Aorta (tissue), 5 donors: ENCODE measurements at regions not wholly inside any gene's neighbourhood (a gene's known extent, or its start where the extent isn't known, plus 50 kb on each side); places are given as distances from the start of the nearest gene placed in this dataset.

Source experiments
- ATAC-seq: fragments of 200-7000 bp; cut with Tn5 transposase; one replicate; pipeline ENCODE4 v1.9.1; 2022; ENCODE audit warnings: moderate library complexity; ENCODE audit not compliant: low FRiP score
- DNase-seq, 2 donors: peaks; one replicate each; pipeline ENCODE4 v3.0.0-alpha.2; 2020
- H3K27ac ChIP-seq, 2 donors: one replicate each; pipeline ENCODE4 v1.5.1; 2013; ENCODE audit warnings: low read length in 2 of 2, mild to moderate bottlenecking in 2 of 2, moderate library complexity in 2 of 2, control low read depth in 1 of 2, inconsistent platforms in 1 of 2, low read depth in 1 of 2
- H3K27me3 ChIP-seq, 2 donors: one replicate each; pipeline ENCODE4 v1.6.1; 2013; ENCODE audit warnings: control low read depth in 1 of 2, low read length in 1 of 2, mild to moderate bottlenecking in 1 of 2, moderate library complexity in 1 of 2; ENCODE audit not compliant: insufficient read depth in 2 of 2, control insufficient read depth in 1 of 2
- H3K36me3 ChIP-seq, 2 donors: one replicate each; pipeline ENCODE4 v1.6.1; 2013; ENCODE audit warnings: control low read depth in 1 of 2, low read length in 1 of 2, mild to moderate bottlenecking in 1 of 2; ENCODE audit not compliant: insufficient read depth in 2 of 2, control insufficient read depth in 1 of 2
- H3K4me1 ChIP-seq, 2 donors: one replicate each; pipeline ENCODE4 v1.6.1; 2013; ENCODE audit warnings: low read length in 2 of 2, control low read depth in 1 of 2, mild to moderate bottlenecking in 1 of 2, moderate library complexity in 1 of 2; ENCODE audit not compliant: insufficient read depth in 2 of 2, control insufficient read depth in 1 of 2
- H3K4me3 ChIP-seq, 2 donors: one replicate each; pipeline ENCODE4 v1.5.1; 2013; ENCODE audit warnings: low read length in 2 of 2, control low read depth in 1 of 2, mild to moderate bottlenecking in 1 of 2
- H3K9me3 ChIP-seq: one replicate; pipeline ENCODE4 v1.6.1; 2013; ENCODE audit warnings: mild to moderate bottlenecking, low read length; ENCODE audit not compliant: control insufficient read depth
- WGBS, 2 donors: extraction: QIAGEN DNeasy Blood & Tissue Kit; methylation state at CpG; one replicate each; pipeline ENCODE4 v1.1.7; 2013; 5-methylcytosine and 5-hydroxymethylcytosine counted together
- intact Hi-C, 2 donors: fragments of 100-400 bp; cut with DNase I; formaldehyde crosslinking; loops; one replicate each; pipeline versions ENCODE4 v1.14.2 to v1.15.0; 2022
- donor health status: healthy with polysubstance abuse.
- donor health status: Bipolar disorder and iron deficiency.
- donor health status: DM: no; HTN: no; CAD: no.
- donor health status: DM: no; HTN: no; CAD: no.
- donor health status: DM: yes; HTN: yes; CAD: no.

GRCh38 chr1:212155219-212155618 lies 119.7 kb downstream of the DTL start:
- no peak for ATAC-seq
- H3K36me3 ChIP-seq = no peaks in the 10 kb centered on the region
- no peaks in the 10 kb centered on the region for H3K9me3 ChIP-seq
- no peaks in the 10 kb centered on the region for H3K27me3 ChIP-seq
- H3K4me3 ChIP-seq = no peak overlapping the region
- intact Hi-C loops = no loop called here
- no peak for DNase-seq
- H3K27ac ChIP-seq = no peak overlapping the region
- H3K4me1 ChIP-seq = no peaks in the 10 kb centered on the region

GRCh38 chr1:212157252-212157651 lies 121.7 kb downstream of the DTL start:
- intact Hi-C loops = no loop called here
- 92 to 96% methylated on average over 6 of the region's 6 CpGs for WGBS, 2 donors
- no peaks in the 10 kb centered on the region for H3K36me3 ChIP-seq
- no peak overlapping the region for H3K4me3 ChIP-seq
- H3K4me1 ChIP-seq = peaks cover 4 to 6% of the 10 kb centered on the region in 2 donors
- no peaks in the 10 kb centered on the region for H3K27me3 ChIP-seq
- DNase-seq = no peak
- no peak overlapping the region for H3K27ac ChIP-seq
- no peak for ATAC-seq
- H3K9me3 ChIP-seq = no peaks in the 10 kb centered on the region

- Histone ChIP-seq H3K36me3 (no peaks in the 10 kb centered on the region), H3K9me3 (no peaks in the 10 kb centered on the region), H3K27me3 (no peaks in the 10 kb centered on the region), H3K27ac (no peak overlapping the region), H3K4me1 (peaks cover 4 to 9% of the 10 kb centered on the region in 2 donors), H3K4me3 (no peak overlapping the region)
- WGBS, 2 donors = 96% methylated on average over 7 of the region's 7 CpGs
- intact Hi-C loops = no loop called here
- DNase-seq (no peak), ATAC-seq (no peak)
Measured at GRCh38 chr1:212158912-212159796, 123.6 kb downstream of the DTL start.

- no peaks in the 10 kb centered on the region for H3K27me3 ChIP-seq
- DNase-seq (no peak), ATAC-seq (no peak)
- no peak overlapping the region for H3K27ac ChIP-seq
- H3K9me3 ChIP-seq = no peaks in the 10 kb centered on the region
- intact Hi-C loops = no loop called here
- no peaks in the 10 kb centered on the region for H3K36me3 ChIP-seq
- H3K4me1 ChIP-seq = peaks cover 5 to 9% of the 10 kb centered on the region in 2 donors
- WGBS, 2 donors = 15 to 17% methylated on average over 2 of the region's 2 CpGs
- H3K4me3 ChIP-seq = no peak overlapping the region
Measured at GRCh38 chr1:212161231-212161781, 123.9 kb upstream of the PPP2R5A start.

GRCh38 chr1:212162635-212163034 lies 122.6 kb upstream of the PPP2R5A start:
- H3K27ac ChIP-seq = no peak overlapping the region
- intact Hi-C loops = no loop called here
- peaks cover 9% of the 10 kb centered on the region in 2 donors for H3K4me1 ChIP-seq
- H3K36me3 ChIP-seq = no peaks in the 10 kb centered on the region
- H3K27me3 ChIP-seq = no peaks in the 10 kb centered on the region
- 26 to 27% methylated on average over 5 of the region's 5 CpGs for WGBS, 2 donors
- H3K9me3 ChIP-seq = no peaks in the 10 kb centered on the region
- H3K4me3 ChIP-seq = no peak overlapping the region
- no peak for ATAC-seq
- DNase-seq = no peak

- WGBS, 2 donors = 90 to 96% methylated on average over 5 of the region's 5 CpGs
- no peaks in the 10 kb centered on the region for H3K9me3 ChIP-seq
- H3K36me3 ChIP-seq = no peaks in the 10 kb centered on the region
- intact Hi-C loops = no loop called here
- ATAC-seq = no peak
- no peak overlapping the region for H3K4me3 ChIP-seq
- H3K27me3 ChIP-seq = no peaks in the 10 kb centered on the region
- H3K27ac ChIP-seq = no peak overlapping the region
- peaks cover 9% of the 10 kb centered on the region in 2 donors for H3K4me1 ChIP-seq
- no peak for DNase-seq
Measured at GRCh38 chr1:212164095-212164872, 120.9 kb upstream of the PPP2R5A start.

GRCh38 chr1:212166244-212166643 lies 119.0 kb upstream of the PPP2R5A start:
- no peak overlapping the region for H3K4me3 ChIP-seq
- intact Hi-C loops = no loop called here
- peaks cover 7 to 8% of the 10 kb centered on the region in 2 donors for H3K4me1 ChIP-seq
- no peak overlapping the region for H3K27ac ChIP-seq
- DNase-seq = no peak
- H3K9me3 ChIP-seq = no peaks in the 10 kb centered on the region
- H3K36me3 ChIP-seq = no peaks in the 10 kb centered on the region
- ATAC-seq = no peak
- WGBS, 2 donors = 86 to 90% methylated on average over 4 of the region's 4 CpGs
- no peaks in the 10 kb centered on the region for H3K27me3 ChIP-seq

- ATAC-seq (no peak), DNase-seq (no peak)
- no peaks in the 10 kb centered on the region for H3K9me3 ChIP-seq
- no peak overlapping the region for H3K4me3 ChIP-seq
- no peaks in the 10 kb centered on the region for H3K27me3 ChIP-seq
- no peak overlapping the region for H3K27ac ChIP-seq
- H3K4me1 ChIP-seq = peaks cover 3 to 4% of the 10 kb centered on the region in 2 donors
- intact Hi-C loops = no loop called here
- no peaks in the 10 kb centered on the region for H3K36me3 ChIP-seq
- 63 to 64% methylated on average over 2 of the region's 2 CpGs for WGBS, 2 donors
Measured at GRCh38 chr1:212166644-212167043, 118.6 kb upstream of the PPP2R5A start.
